Activated T-helper 2 cell treated with anti-CD3 and anti-CD28 coated beads, Interferon-gamma antibody, Interleukin-2, Interleukin-4, amounts not matched to agents 10 μg/mL and 5 μg/mL and 100 μg/mL, durations not matched to agents 14 hours and 24 hours and 36 hours (primary cell): ENCODE measurements at regions not wholly inside any gene's neighbourhood (a gene's known extent, or its start where the extent isn't known, plus 50 kb on each side); places are given as distances from the start of the nearest gene placed in this dataset.

ENCODE experiments used
- DNase-seq: peaks from one replicate; pipeline ENCODE4 v3.0.0; 2021; ENCODE audit warnings: low spot score
- H3K27ac Mint-ChIP-seq: one replicate; pipeline ENCODE4 v1.8.0; 2021; ENCODE audit warnings: mixed read lengths
- H3K27me3 Mint-ChIP-seq: one replicate; pipeline ENCODE4 v1.8.0; 2021; ENCODE audit warnings: low read depth, mixed read lengths
- H3K36me3 Mint-ChIP-seq: one replicate; pipeline ENCODE4 v1.8.0; 2021; ENCODE audit warnings: low read depth, mixed read lengths
- H3K4me1 Mint-ChIP-seq: one replicate; pipeline ENCODE4 v1.8.0; 2021; ENCODE audit warnings: low read depth, mixed read lengths
- H3K4me3 Mint-ChIP-seq: one replicate; pipeline ENCODE4 v1.8.0; 2021; ENCODE audit warnings: low read depth, mild to moderate bottlenecking, moderate library complexity, mixed read lengths
- H3K9me3 Mint-ChIP-seq: one replicate; pipeline ENCODE4 v1.8.0; 2021; ENCODE audit warnings: mixed read lengths
- intact Hi-C: fragments of 100-400 bp; cut with micrococcal nuclease; formaldehyde crosslinking; loops from one replicate; pipeline ENCODE4 v1.15.1; 2023

GRCh38 chr2:236659758-236660150 lies 90.1 kb downstream of the ACKR3 start:
- intact Hi-C loops, result no loop called here
- Mint-ChIP-seq H3K27me3 (peaks cover 7% of the 10 kb centered on the region), H3K4me3 (no peak overlapping the region), H3K4me1 (no peaks in the 10 kb centered on the region), H3K27ac (no peak overlapping the region), H3K9me3 (no peaks in the 10 kb centered on the region), H3K36me3 (no peaks in the 10 kb centered on the region)
- no peak for DNase-seq

GRCh38 chr2:236661061-236661761 lies 91.6 kb downstream of the ACKR3 start:
- Mint-ChIP-seq H3K4me1 (no peaks in the 10 kb centered on the region), H3K4me3 (no peak overlapping the region), H3K9me3 (no peaks in the 10 kb centered on the region), H3K27ac (no peak overlapping the region), H3K36me3 (no peaks in the 10 kb centered on the region), H3K27me3 (peaks cover 7% of the 10 kb centered on the region)
- intact Hi-C loops, result no loop called here
- DNase-seq, result no peak

GRCh38 chr2:236661762-236662110 lies 92.1 kb downstream of the ACKR3 start:
- intact Hi-C loops, result no loop called here
- Mint-ChIP-seq H3K36me3 (no peaks in the 10 kb centered on the region), H3K9me3 (no peaks in the 10 kb centered on the region), H3K4me3 (no peak overlapping the region), H3K4me1 (no peaks in the 10 kb centered on the region), H3K27ac (no peak overlapping the region), H3K27me3 (peaks cover 7% of the 10 kb centered on the region)
- no peak for DNase-seq

GRCh38 chr2:236662231-236663185 lies 92.9 kb downstream of the ACKR3 start:
- Mint-ChIP-seq H3K27ac (no peak overlapping the region), H3K4me1 (no peaks in the 10 kb centered on the region), H3K36me3 (no peaks in the 10 kb centered on the region), H3K4me3 (no peak overlapping the region), H3K9me3 (no peaks in the 10 kb centered on the region), H3K27me3 (peaks cover 7% of the 10 kb centered on the region)
- DNase-seq, result no peak
- intact Hi-C loops, result no loop called here

GRCh38 chr2:236663287-236664101 lies 93.9 kb downstream of the ACKR3 start:
- Mint-ChIP-seq H3K4me1 (no peaks in the 10 kb centered on the region), H3K27me3 (peaks cover 7% of the 10 kb centered on the region), H3K4me3 (no peak overlapping the region), H3K9me3 (no peaks in the 10 kb centered on the region), H3K36me3 (no peaks in the 10 kb centered on the region), H3K27ac (no peak overlapping the region)
- intact Hi-C loops, result no loop called here
- DNase-seq, result no peak

- DNase-seq, result no peak
- Mint-ChIP-seq H3K4me1 (no peaks in the 10 kb centered on the region), H3K27me3 (peaks cover 7% of the 10 kb centered on the region), H3K36me3 (no peaks in the 10 kb centered on the region), H3K4me3 (no peak overlapping the region), H3K27ac (no peak overlapping the region), H3K9me3 (no peaks in the 10 kb centered on the region)
- intact Hi-C loops, result no loop called here
Observed at GRCh38 chr2:236664136-236664535, 94.5 kb downstream of the ACKR3 start.

- no peaks in the 10 kb centered on the region for H3K9me3 Mint-ChIP-seq
- no peaks in the 10 kb centered on the region for H3K4me1 Mint-ChIP-seq
- no peaks in the 10 kb centered on the region for H3K36me3 Mint-ChIP-seq
- DNase-seq, result no peak
- intact Hi-C loops, result no loop called here
- peaks cover 5% of the 10 kb centered on the region for H3K27me3 Mint-ChIP-seq
- no peak overlapping the region for H3K27ac Mint-ChIP-seq
- no peak overlapping the region for H3K4me3 Mint-ChIP-seq
Observed at GRCh38 chr2:236665101-236665500, 95.5 kb downstream of the ACKR3 start.

- Mint-ChIP-seq H3K4me1 (no peaks in the 10 kb centered on the region), H3K9me3 (no peaks in the 10 kb centered on the region), H3K4me3 (no peak overlapping the region), H3K27ac (no peak overlapping the region), H3K27me3 (peaks cover 2% of the 10 kb centered on the region), H3K36me3 (no peaks in the 10 kb centered on the region)
- no peak for DNase-seq
- intact Hi-C loops, result no loop called here
Observed at GRCh38 chr2:236665572-236666118, 96.0 kb downstream of the ACKR3 start.

GRCh38 chr2:236666646-236667204 lies 97.1 kb downstream of the ACKR3 start:
- H3K9me3 Mint-ChIP-seq, result no peaks in the 10 kb centered on the region
- no peaks in the 10 kb centered on the region for H3K27me3 Mint-ChIP-seq
- H3K27ac Mint-ChIP-seq, result no peak overlapping the region
- DNase-seq, result no peak
- no peak overlapping the region for H3K4me3 Mint-ChIP-seq
- intact Hi-C loops, result no loop called here
- no peaks in the 10 kb centered on the region for H3K36me3 Mint-ChIP-seq
- H3K4me1 Mint-ChIP-seq, result no peaks in the 10 kb centered on the region

GRCh38 chr2:236667526-236667925 lies 97.9 kb downstream of the ACKR3 start:
- Mint-ChIP-seq H3K4me3 (no peak overlapping the region), H3K4me1 (no peaks in the 10 kb centered on the region), H3K27me3 (no peaks in the 10 kb centered on the region), H3K36me3 (no peaks in the 10 kb centered on the region), H3K9me3 (no peaks in the 10 kb centered on the region), H3K27ac (no peak overlapping the region)
- no peak for DNase-seq
- intact Hi-C loops, result no loop called here

GRCh38 chr2:236668531-236668969 lies 98.9 kb downstream of the ACKR3 start:
- no peak overlapping the region for H3K27ac Mint-ChIP-seq
- no peaks in the 10 kb centered on the region for H3K36me3 Mint-ChIP-seq
- no peak for DNase-seq
- H3K4me1 Mint-ChIP-seq, result no peaks in the 10 kb centered on the region
- no peak overlapping the region for H3K4me3 Mint-ChIP-seq
- no peaks in the 10 kb centered on the region for H3K9me3 Mint-ChIP-seq
- intact Hi-C loops, result no loop called here
- H3K27me3 Mint-ChIP-seq, result no peaks in the 10 kb centered on the region

GRCh38 chr2:236670235-236670620 lies 100.6 kb downstream of the ACKR3 start:
- H3K36me3 Mint-ChIP-seq, result no peaks in the 10 kb centered on the region
- H3K27ac Mint-ChIP-seq, result no peak overlapping the region
- intact Hi-C loops, result no loop called here
- H3K27me3 Mint-ChIP-seq, result no peaks in the 10 kb centered on the region
- H3K9me3 Mint-ChIP-seq, result no peaks in the 10 kb centered on the region
- no peaks in the 10 kb centered on the region for H3K4me1 Mint-ChIP-seq
- DNase-seq, result no peak
- H3K4me3 Mint-ChIP-seq, result no peak overlapping the region
